ENCODE measurements at regions not wholly inside any gene's neighbourhood (a gene's known extent, or its start where the extent isn't known, plus 50 kb on each side); places are given as distances from the start of the nearest gene placed in this dataset.

DNA sequence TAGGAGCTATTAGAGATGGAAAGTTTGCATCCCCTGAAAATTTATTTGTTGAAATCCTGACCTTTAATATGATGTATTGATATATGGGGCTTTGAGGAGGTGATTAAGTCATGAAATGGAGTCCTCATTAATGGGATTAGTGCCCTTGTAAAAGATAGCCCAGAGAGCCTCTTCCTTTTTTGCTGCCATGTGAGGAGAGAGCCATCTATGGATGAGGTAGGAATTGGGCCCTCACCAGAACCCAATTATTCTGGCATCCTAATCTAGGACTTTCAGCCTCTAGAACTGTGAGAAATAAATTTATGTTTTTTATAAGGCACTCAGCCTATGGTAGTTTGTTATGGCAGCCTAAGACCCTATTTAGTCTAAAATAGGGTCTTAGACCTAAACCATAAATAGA is 250.2 kb upstream of the SLITRK1 start:
- TF ChIP-seq, protein P1, sequence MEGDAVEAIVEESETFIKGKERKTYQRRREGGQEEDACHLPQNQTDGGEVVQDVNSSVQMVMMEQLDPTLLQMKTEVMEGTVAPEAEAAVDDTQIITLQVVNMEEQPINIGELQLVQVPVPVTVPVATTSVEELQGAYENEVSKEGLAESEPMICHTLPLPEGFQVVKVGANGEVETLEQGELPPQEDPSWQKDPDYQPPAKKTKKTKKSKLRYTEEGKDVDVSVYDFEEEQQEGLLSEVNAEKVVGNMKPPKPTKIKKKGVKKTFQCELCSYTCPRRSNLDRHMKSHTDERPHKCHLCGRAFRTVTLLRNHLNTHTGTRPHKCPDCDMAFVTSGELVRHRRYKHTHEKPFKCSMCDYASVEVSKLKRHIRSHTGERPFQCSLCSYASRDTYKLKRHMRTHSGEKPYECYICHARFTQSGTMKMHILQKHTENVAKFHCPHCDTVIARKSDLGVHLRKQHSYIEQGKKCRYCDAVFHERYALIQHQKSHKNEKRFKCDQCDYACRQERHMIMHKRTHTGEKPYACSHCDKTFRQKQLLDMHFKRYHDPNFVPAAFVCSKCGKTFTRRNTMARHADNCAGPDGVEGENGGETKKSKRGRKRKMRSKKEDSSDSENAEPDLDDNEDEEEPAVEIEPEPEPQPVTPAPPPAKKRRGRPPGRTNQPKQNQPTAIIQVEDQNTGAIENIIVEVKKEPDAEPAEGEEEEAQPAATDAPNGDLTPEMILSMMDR (IDR thresholded peaks at IDR 0.05), result no peak
- TF ChIP-seq EP300 (IDR thresholded peaks at IDR 0.05; ENCODE audit: low read depth), result no peak
